Astrocyte (in vitro differentiated cells and primary cell): ENCODE measurements at regions not wholly inside any gene's neighbourhood (a gene's known extent, or its start where the extent isn't known, plus 50 kb on each side); places are given as distances from the start of the nearest gene placed in this dataset.
"Not testable (repeated sequence)": the region's sequence is repeated elsewhere in the genome, so short reads cannot be mapped to it uniquely, and the experiment has no call there.

Experiments
- EZH2 ChIP-seq: IDR thresholded peaks from 2 replicates; pipeline ENCODE4 v1.6.1; 2012; ENCODE audit warnings: mild to moderate bottlenecking, low read length, inconsistent platforms; ENCODE audit not compliant: insufficient read depth
- TF ChIP-seq, protein P1 (sequence below): IDR thresholded peaks from 2 replicates; pipeline ENCODE4 v1.5.1; 2011; ENCODE audit warnings: low read depth, mild to moderate bottlenecking, inconsistent platforms, low read length, moderate library complexity; ENCODE audit not compliant: insufficient read depth

DNA sequence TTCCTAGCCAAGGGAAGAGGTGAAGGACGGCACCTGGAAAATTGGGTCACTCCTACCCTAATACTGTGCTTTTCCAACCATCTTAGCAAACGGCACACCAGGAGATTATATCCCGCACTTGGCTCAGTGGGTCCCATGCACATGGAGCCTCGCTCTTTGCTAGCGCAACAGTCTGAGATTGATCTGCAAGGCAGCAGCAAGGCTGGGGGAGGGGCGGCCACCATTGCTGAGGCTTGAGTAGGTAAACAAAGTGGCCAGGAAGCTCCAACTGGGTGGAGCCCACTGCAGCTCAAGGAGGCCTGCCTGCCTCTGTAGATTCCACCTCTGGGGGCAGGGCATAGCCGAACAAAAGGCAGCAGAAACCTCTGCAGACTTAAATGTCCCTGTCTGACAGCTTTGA is 157.9 kb downstream of the RAMP3 start:
- TF ChIP-seq, protein P1, sequence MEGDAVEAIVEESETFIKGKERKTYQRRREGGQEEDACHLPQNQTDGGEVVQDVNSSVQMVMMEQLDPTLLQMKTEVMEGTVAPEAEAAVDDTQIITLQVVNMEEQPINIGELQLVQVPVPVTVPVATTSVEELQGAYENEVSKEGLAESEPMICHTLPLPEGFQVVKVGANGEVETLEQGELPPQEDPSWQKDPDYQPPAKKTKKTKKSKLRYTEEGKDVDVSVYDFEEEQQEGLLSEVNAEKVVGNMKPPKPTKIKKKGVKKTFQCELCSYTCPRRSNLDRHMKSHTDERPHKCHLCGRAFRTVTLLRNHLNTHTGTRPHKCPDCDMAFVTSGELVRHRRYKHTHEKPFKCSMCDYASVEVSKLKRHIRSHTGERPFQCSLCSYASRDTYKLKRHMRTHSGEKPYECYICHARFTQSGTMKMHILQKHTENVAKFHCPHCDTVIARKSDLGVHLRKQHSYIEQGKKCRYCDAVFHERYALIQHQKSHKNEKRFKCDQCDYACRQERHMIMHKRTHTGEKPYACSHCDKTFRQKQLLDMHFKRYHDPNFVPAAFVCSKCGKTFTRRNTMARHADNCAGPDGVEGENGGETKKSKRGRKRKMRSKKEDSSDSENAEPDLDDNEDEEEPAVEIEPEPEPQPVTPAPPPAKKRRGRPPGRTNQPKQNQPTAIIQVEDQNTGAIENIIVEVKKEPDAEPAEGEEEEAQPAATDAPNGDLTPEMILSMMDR = not testable (repeated sequence)
- not testable (repeated sequence) for TF ChIP-seq EZH2
